ENCODE measurements at regions not wholly inside any gene's neighbourhood (a gene's known extent, or its start where the extent isn't known, plus 50 kb on each side); places are given as distances from the start of the nearest gene placed in this dataset.

GRCh38 chr10:44261296-44261695 lies 123.6 kb downstream of the CXCL12 start:
- Histone ChIP-seq H3K27me3 (no peaks in the 10 kb centered on the region), H3K27ac (no peak overlapping the region), H3K4me1 (no peaks in the 10 kb centered on the region), H3K36me3 (no peaks in the 10 kb centered on the region), H3K9me3 (peaks cover 0 to 3% of the 10 kb centered on the region in 2 donors), H3K4me3 (no peak overlapping the region)
- intact Hi-C loops (cut with DNase I), result no loop called here
- no peak for TF ChIP-seq CTCF (IDR thresholded peaks at IDR 0.05)
- no peak for DNase-seq
- ATAC-seq, result no peak

GRCh38 chr10:44260286-44260928 lies 124.5 kb downstream of the CXCL12 start:
- Histone ChIP-seq H3K4me3 (no peak overlapping the region), H3K27ac (no peak overlapping the region), H3K36me3 (no peaks in the 10 kb centered on the region), H3K27me3 (no peaks in the 10 kb centered on the region), H3K9me3 (peaks cover 0 to under 1% of the 10 kb centered on the region in 2 donors), H3K4me1 (no peaks in the 10 kb centered on the region)
- intact Hi-C loops (cut with DNase I), result no loop called here
- DNase-seq (peak in 1 of 4 donors; percentile 72), ATAC-seq (no peak)
- no peak for TF ChIP-seq CTCF (IDR thresholded peaks at IDR 0.05)

- H3K27me3 ChIP-seq, result no peaks in the 10 kb centered on the region
- DNase-seq (no peak), ATAC-seq (no peak)
- no peaks in the 10 kb centered on the region for H3K9me3 ChIP-seq
- intact Hi-C loops (cut with DNase I), result no loop called here
- H3K27ac ChIP-seq, result no peak overlapping the region
- no peak overlapping the region for H3K4me3 ChIP-seq
- peaks cover 2% of the 10 kb centered on the region in 2 donors for H3K4me1 ChIP-seq
- TF ChIP-seq CTCF (IDR thresholded peaks at IDR 0.05), result no peak
- no peaks in the 10 kb centered on the region for H3K36me3 ChIP-seq
These were observed 125.6 kb downstream of the CXCL12 start for GRCh38 chr10:44259090-44259874.

GRCh38 chr10:44258460-44259089 lies 126.3 kb downstream of the CXCL12 start:
- TF ChIP-seq CTCF (IDR thresholded peaks at IDR 0.05), result no peak
- Histone ChIP-seq H3K4me3 (no peak overlapping the region), H3K27ac (no peak overlapping the region), H3K27me3 (no peaks in the 10 kb centered on the region), H3K4me1 (peaks cover 9 to 10% of the 10 kb centered on the region in 2 donors), H3K9me3 (no peaks in the 10 kb centered on the region), H3K36me3 (no peaks in the 10 kb centered on the region)
- ATAC-seq (no peak), DNase-seq (no peak)
- intact Hi-C loops (cut with DNase I), result no loop called here

- ATAC-seq (no peak), DNase-seq (no peak)
- H3K9me3 ChIP-seq, result no peaks in the 10 kb centered on the region
- intact Hi-C loops (cut with DNase I), result no loop called here
- H3K4me3 ChIP-seq, result no peak overlapping the region
- no peaks in the 10 kb centered on the region for H3K36me3 ChIP-seq
- no peak for TF ChIP-seq CTCF (IDR thresholded peaks at IDR 0.05)
- no peak overlapping the region for H3K27ac ChIP-seq
- H3K27me3 ChIP-seq, result no peaks in the 10 kb centered on the region
- peaks cover 11 to 14% of the 10 kb centered on the region in 2 donors for H3K4me1 ChIP-seq
These were observed 126.9 kb downstream of the CXCL12 start for GRCh38 chr10:44258019-44258418.
